ENCODE measurements at regions not wholly inside any gene's neighbourhood (a gene's known extent, or its start where the extent isn't known, plus 50 kb on each side); places are given as distances from the start of the nearest gene placed in this dataset.

DNA sequence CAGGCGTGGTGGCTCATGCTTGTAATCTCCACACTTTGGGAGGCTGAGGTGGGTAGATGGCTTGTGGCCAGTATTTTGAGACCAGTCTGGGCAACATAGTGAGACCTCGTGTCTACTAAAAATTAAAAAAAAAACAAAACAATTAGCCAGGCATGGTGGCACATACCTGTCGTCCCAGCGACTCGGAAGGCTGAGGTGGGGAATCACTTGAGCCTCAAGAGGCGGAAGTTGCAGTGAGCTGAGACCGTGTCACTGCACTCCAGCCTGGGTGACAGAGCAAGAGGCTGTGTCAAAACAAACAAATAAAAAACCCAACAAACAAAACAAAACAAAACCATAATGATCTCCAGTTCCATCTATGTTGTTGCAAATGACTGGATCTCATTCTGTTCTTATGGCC, 341.3 kb upstream of the CFAP20DC start:
- intact Hi-C loops (cut with micrococcal nuclease; ENCODE audit: unreplicated experiment): no loop called here

DNA sequence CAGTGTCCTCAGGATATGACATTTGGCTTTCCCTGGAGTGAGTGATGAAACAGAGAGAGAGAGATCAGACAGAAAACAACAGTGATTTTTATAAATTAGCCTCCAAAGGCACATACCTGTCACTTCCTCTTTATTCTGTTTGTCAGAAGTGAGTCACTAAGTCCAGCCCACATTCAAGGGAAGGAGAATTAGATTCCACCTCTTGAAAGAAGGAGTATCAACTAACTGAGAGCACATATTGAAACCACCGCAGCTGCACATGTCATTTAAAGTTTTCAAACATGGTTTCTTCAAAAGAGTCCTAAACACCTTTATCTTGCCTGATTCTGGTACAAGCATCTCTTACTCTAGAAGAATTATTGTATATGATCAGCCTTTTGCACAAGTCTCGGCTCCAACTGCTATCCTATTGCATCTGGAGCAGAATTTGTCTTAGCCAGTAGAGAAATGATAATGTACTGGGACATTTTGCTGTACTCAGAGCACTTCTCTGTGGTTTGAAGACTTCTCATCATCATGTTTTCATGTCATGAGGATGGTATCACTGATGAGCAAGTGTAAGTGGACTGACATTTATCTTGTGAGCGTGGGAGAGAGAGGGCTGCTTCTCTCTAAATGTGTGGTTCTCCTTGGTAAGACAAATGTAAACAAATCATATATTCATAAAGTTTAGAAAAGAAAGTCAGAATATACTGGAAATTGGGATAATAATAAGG, 338.9 kb upstream of the CFAP20DC start:
- TF ChIP-seq, protein P1, sequence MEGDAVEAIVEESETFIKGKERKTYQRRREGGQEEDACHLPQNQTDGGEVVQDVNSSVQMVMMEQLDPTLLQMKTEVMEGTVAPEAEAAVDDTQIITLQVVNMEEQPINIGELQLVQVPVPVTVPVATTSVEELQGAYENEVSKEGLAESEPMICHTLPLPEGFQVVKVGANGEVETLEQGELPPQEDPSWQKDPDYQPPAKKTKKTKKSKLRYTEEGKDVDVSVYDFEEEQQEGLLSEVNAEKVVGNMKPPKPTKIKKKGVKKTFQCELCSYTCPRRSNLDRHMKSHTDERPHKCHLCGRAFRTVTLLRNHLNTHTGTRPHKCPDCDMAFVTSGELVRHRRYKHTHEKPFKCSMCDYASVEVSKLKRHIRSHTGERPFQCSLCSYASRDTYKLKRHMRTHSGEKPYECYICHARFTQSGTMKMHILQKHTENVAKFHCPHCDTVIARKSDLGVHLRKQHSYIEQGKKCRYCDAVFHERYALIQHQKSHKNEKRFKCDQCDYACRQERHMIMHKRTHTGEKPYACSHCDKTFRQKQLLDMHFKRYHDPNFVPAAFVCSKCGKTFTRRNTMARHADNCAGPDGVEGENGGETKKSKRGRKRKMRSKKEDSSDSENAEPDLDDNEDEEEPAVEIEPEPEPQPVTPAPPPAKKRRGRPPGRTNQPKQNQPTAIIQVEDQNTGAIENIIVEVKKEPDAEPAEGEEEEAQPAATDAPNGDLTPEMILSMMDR (IDR thresholded peaks at IDR 0.05; ENCODE audit: unreplicated experiment): no peak
- H3K4me1 Mint-ChIP-seq (ENCODE audit: low read depth, unreplicated experiment): no peaks in the 10 kb centered on the region
- no peak overlapping the region for H3K27ac Mint-ChIP-seq (ENCODE audit: unreplicated experiment)
- CTCF ChIA-PET: no interaction called here
- H3K4me3 Mint-ChIP-seq (ENCODE audit: low read depth, unreplicated experiment): no peak overlapping the region
- no peaks in the 10 kb centered on the region for H3K36me3 Mint-ChIP-seq (ENCODE audit: insufficient read depth, unreplicated experiment)
- H3K9me3 Mint-ChIP-seq (ENCODE audit: low read depth, unreplicated experiment): peaks cover 3% of the 10 kb centered on the region
- intact Hi-C loops (cut with micrococcal nuclease; ENCODE audit: unreplicated experiment): no loop called here
- no peaks in the 10 kb centered on the region for H3K27me3 Mint-ChIP-seq (ENCODE audit: unreplicated experiment)
- no peak for DNase-seq
- no TSS peak for BruUV-seq (replicated peaks)

More for the DNA sequence above, 341.3 kb upstream of the CFAP20DC start:
- no peak for DNase-seq
- H3K4me3 Mint-ChIP-seq (ENCODE audit: low read depth, unreplicated experiment): no peak overlapping the region
- BruUV-seq (replicated peaks): no TSS peak
- TF ChIP-seq, protein P1 (IDR thresholded peaks at IDR 0.05; ENCODE audit: unreplicated experiment): no peak
- H3K36me3 Mint-ChIP-seq (ENCODE audit: insufficient read depth, unreplicated experiment): no peaks in the 10 kb centered on the region
- H3K27ac Mint-ChIP-seq (ENCODE audit: unreplicated experiment): no peak overlapping the region
- CTCF ChIA-PET: no interaction called here
- H3K27me3 Mint-ChIP-seq (ENCODE audit: unreplicated experiment): no peaks in the 10 kb centered on the region
- H3K4me1 Mint-ChIP-seq (ENCODE audit: low read depth, unreplicated experiment): no peaks in the 10 kb centered on the region
- H3K9me3 Mint-ChIP-seq (ENCODE audit: low read depth, unreplicated experiment): peaks cover 3% of the 10 kb centered on the region

DNA sequence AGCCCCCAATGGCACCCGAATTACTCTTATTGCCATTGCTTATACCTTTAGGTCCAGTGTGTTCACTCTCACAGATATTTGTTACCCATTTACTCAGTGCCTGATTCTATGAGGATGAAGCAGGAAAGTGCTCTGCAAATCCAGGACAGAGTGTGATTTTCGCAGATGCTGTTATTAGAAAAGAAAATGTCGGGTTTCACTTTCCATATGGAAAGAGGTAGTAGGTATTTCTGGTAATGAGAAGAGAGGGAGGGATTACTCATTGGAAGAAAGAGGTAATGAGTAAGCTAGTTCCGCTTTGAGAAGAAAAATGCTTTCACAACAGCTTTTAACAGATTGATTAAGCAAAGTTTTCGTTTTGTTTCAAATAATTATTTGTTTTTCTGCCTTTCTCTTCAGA, 336.3 kb upstream of the CFAP20DC start:
- H3K4me1 Mint-ChIP-seq (ENCODE audit: low read depth, unreplicated experiment): no peaks in the 10 kb centered on the region
- no peaks in the 10 kb centered on the region for H3K9me3 Mint-ChIP-seq (ENCODE audit: low read depth, unreplicated experiment)
- intact Hi-C loops (cut with micrococcal nuclease; ENCODE audit: unreplicated experiment): no loop called here
- BruUV-seq (replicated peaks): no TSS peak
- CTCF ChIA-PET: no interaction called here
- TF ChIP-seq, protein P1 (IDR thresholded peaks at IDR 0.05; ENCODE audit: unreplicated experiment): no peak
- no peak overlapping the region for H3K27ac Mint-ChIP-seq (ENCODE audit: unreplicated experiment)
- no peaks in the 10 kb centered on the region for H3K27me3 Mint-ChIP-seq (ENCODE audit: unreplicated experiment)
- H3K36me3 Mint-ChIP-seq (ENCODE audit: insufficient read depth, unreplicated experiment): no peaks in the 10 kb centered on the region
- DNase-seq: no peak
- H3K4me3 Mint-ChIP-seq (ENCODE audit: low read depth, unreplicated experiment): no peak overlapping the region

DNA sequence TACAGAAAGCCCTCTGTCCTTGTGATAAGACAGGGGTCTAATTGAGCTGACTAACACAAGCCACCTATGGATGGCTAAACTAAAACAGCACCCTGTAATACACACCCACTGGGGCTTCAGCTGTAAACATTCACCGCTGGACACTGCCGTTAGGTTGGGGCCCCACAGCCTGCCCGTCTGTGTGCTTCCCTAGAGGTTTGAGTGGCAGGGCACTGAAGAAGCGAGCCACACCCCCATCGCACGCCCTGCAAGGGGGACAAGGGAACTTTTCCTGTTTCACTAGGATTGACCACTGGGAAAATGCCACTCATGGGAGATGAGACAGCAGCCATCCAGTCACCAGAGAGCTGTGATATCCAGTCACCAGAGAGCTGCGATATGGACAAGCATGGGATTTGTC, 335.7 kb upstream of the CFAP20DC start:
- no peaks in the 10 kb centered on the region for H3K27me3 Mint-ChIP-seq (ENCODE audit: unreplicated experiment)
- BruUV-seq (replicated peaks): no TSS peak
- H3K36me3 Mint-ChIP-seq (ENCODE audit: insufficient read depth, unreplicated experiment): no peaks in the 10 kb centered on the region
- intact Hi-C loops (cut with micrococcal nuclease; ENCODE audit: unreplicated experiment): no loop called here
- no peaks in the 10 kb centered on the region for H3K4me1 Mint-ChIP-seq (ENCODE audit: low read depth, unreplicated experiment)
- CTCF ChIA-PET: no interaction called here
- no peak for DNase-seq
- H3K4me3 Mint-ChIP-seq (ENCODE audit: low read depth, unreplicated experiment): no peak overlapping the region
- TF ChIP-seq, protein P1 (IDR thresholded peaks at IDR 0.05; ENCODE audit: unreplicated experiment): no peak
- no peak overlapping the region for H3K27ac Mint-ChIP-seq (ENCODE audit: unreplicated experiment)
- H3K9me3 Mint-ChIP-seq (ENCODE audit: low read depth, unreplicated experiment): no peaks in the 10 kb centered on the region

Measured in Calu3 (cell line).